HEK293T (cell line): ENCODE measurements at regions not wholly inside any gene's neighbourhood (a gene's known extent, or its start where the extent isn't known, plus 50 kb on each side); places are given as distances from the start of the nearest gene placed in this dataset.

Experiments used
- BHLHE40 ChIP-seq: fragments of 450-650 bp; IDR thresholded peaks from 2 replicates; pipeline ENCODE4 v1.6.1; 2016; ENCODE audit warnings: mild to moderate bottlenecking, moderate library complexity, borderline replicate concordance
- CTBP1 ChIP-seq: fragments of 450-650 bp; IDR thresholded peaks from 2 replicates; pipeline ENCODE4 v1.6.1; 2016; ENCODE audit warnings: borderline replicate concordance
- ELF4 ChIP-seq: fragments of 450-650 bp; IDR thresholded peaks from 2 replicates; pipeline ENCODE4 v1.6.1; 2017; ENCODE audit warnings: antibody characterized with exemption
- FOXA1 ChIP-seq: fragments of 450-650 bp; IDR thresholded peaks from 2 replicates; pipeline ENCODE4 v1.6.1; 2016; ENCODE audit warnings: mild to moderate bottlenecking
- FOXK2 ChIP-seq: fragments of 450-650 bp; IDR thresholded peaks from 2 replicates; pipeline ENCODE4 v1.6.1; 2016; ENCODE audit warnings: mild to moderate bottlenecking
- FOXM1 ChIP-seq: fragments of 450-650 bp; IDR thresholded peaks from 2 replicates; pipeline ENCODE4 v1.6.1; 2017; ENCODE audit warnings: mild to moderate bottlenecking, borderline replicate concordance
- NFRKB ChIP-seq: fragments of 450-650 bp; IDR thresholded peaks from 2 replicates; pipeline ENCODE4 v1.6.1; 2016; ENCODE audit warnings: mild to moderate bottlenecking, moderate library complexity
- PKNOX1 ChIP-seq: fragments of 450-650 bp; IDR thresholded peaks from 2 replicates; pipeline ENCODE4 v1.6.1; 2016
- SP1 ChIP-seq: fragments of 450-650 bp; IDR thresholded peaks from 2 replicates; pipeline ENCODE4 v1.6.1; 2017
- SUZ12 ChIP-seq: fragments of 450-650 bp; IDR thresholded peaks from 2 replicates; pipeline ENCODE4 v1.6.1; 2016; ENCODE audit warnings: mild to moderate bottlenecking
- TARDBP ChIP-seq: fragments of 450-650 bp; IDR thresholded peaks from 2 replicates; pipeline ENCODE4 v1.6.1; 2016
- ZNF384 ChIP-seq: fragments of 450-650 bp; IDR thresholded peaks from 2 replicates; pipeline ENCODE4 v1.6.1; 2016

DNA sequence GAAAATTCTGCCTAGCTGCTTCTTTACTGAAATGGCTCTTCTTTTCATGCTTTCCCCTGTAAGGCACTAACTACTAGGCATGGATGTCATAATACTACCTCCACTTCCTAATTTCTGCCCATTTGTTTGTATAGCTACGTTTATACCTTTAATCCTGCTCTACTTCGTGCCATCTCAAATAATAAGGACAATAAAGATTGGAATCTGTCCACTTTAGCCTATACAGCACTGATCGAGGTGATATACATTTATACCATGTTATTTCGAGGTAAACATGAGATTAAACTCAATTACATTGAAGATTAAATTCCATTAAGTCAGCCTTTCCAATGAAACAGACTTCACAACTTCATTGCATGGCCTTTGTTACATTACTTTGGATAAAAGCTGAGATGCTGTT lies 390.6 kb upstream of the MARCKS start:
- no peak for TF ChIP-seq ZNF384
- TF ChIP-seq ELF4: no peak
- TF ChIP-seq FOXA1: no peak
- TF ChIP-seq FOXM1: no peak
- TF ChIP-seq BHLHE40: no peak
- no peak for TF ChIP-seq SP1
- TF ChIP-seq CTBP1: no peak
- TF ChIP-seq TARDBP: no peak
- TF ChIP-seq NFRKB: no peak
- TF ChIP-seq PKNOX1: no peak
- TF ChIP-seq SUZ12: no peak
- no peak for TF ChIP-seq FOXK2
